Activated T-helper 1 cell treated with anti-CD3 and anti-CD28 coated beads, Interleukin-12 subunit alpha, Interleukin-12 subunit beta, Interleukin-2, Interleukin-4 antibody, amounts not matched to agents 30 ng/mL and 10 ng/mL and 1 ng/mL, durations not matched to agents 14 hours and 24 hours and 36 hours (primary cell): ENCODE measurements at regions not wholly inside any gene's neighbourhood (a gene's known extent, or its start where the extent isn't known, plus 50 kb on each side); places are given as distances from the start of the nearest gene placed in this dataset.

Source experiments
- DNase-seq: peaks from one replicate; pipeline ENCODE4 v3.0.0; 2021; ENCODE audit warnings: low spot score
- H3K27ac Mint-ChIP-seq: one replicate; pipeline ENCODE4 v1.8.0; 2021; ENCODE audit warnings: mild to moderate bottlenecking, mixed read lengths
- H3K27me3 Mint-ChIP-seq: one replicate; pipeline ENCODE4 v1.8.0; 2022; ENCODE audit warnings: mild to moderate bottlenecking, moderate library complexity, mixed read lengths; ENCODE audit not compliant: insufficient read depth
- H3K36me3 Mint-ChIP-seq: one replicate; pipeline ENCODE4 v1.8.0; 2021; ENCODE audit warnings: low read depth, mixed read lengths
- H3K4me1 Mint-ChIP-seq: one replicate; pipeline ENCODE4 v1.8.0; 2021; ENCODE audit warnings: low read depth, mixed read lengths
- H3K4me3 Mint-ChIP-seq: one replicate; pipeline ENCODE4 v1.8.0; 2021; ENCODE audit warnings: mild to moderate bottlenecking, moderate library complexity, mixed read lengths
- H3K9me3 Mint-ChIP-seq: one replicate; pipeline ENCODE4 v1.8.0; 2021; ENCODE audit warnings: mixed read lengths
- intact Hi-C: fragments of 100-400 bp; cut with micrococcal nuclease; formaldehyde crosslinking; loops from one replicate; pipeline ENCODE4 v1.15.1; 2024

- H3K4me3 Mint-ChIP-seq: no peak overlapping the region
- H3K9me3 Mint-ChIP-seq: no peaks in the 10 kb centered on the region
- no peak for DNase-seq
- intact Hi-C loops: no loop called here
- no peak overlapping the region for H3K27ac Mint-ChIP-seq
- H3K36me3 Mint-ChIP-seq: no peaks in the 10 kb centered on the region
- peaks cover 2% of the 10 kb centered on the region for H3K27me3 Mint-ChIP-seq
- no peaks in the 10 kb centered on the region for H3K4me1 Mint-ChIP-seq
Measured at GRCh38 chr6:119980802-119981201, 631.2 kb upstream of the MAN1A1 start.

DNA sequence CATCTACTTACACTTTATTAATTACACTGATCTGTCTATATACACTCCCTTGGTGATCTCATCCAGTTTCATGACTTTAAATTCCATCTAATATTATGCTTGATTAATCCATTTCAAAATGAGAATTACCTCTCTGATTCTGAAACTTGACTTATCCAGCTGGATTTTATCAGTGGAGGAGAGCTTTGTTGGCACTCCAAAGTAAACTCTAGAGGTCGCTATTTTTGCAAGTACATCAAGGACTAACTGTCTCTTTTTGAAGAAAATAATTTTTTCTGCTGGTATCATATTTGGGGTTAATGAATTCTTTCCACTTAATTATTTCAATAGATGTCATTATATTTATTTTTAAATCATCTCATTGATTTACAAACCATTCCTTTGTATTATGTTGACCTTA is 630.3 kb upstream of the MAN1A1 start:
- peaks cover 2% of the 10 kb centered on the region for H3K27me3 Mint-ChIP-seq
- H3K4me1 Mint-ChIP-seq: no peaks in the 10 kb centered on the region
- no peak overlapping the region for H3K4me3 Mint-ChIP-seq
- no peaks in the 10 kb centered on the region for H3K9me3 Mint-ChIP-seq
- H3K27ac Mint-ChIP-seq: no peak overlapping the region
- intact Hi-C loops: loop anchor here (5.0 to 10.0 kb wide), 3 partner anchors 238 to 835 kb away; no protein-coding TSS in a partner anchor
- DNase-seq: no peak
- no peaks in the 10 kb centered on the region for H3K36me3 Mint-ChIP-seq

DNA sequence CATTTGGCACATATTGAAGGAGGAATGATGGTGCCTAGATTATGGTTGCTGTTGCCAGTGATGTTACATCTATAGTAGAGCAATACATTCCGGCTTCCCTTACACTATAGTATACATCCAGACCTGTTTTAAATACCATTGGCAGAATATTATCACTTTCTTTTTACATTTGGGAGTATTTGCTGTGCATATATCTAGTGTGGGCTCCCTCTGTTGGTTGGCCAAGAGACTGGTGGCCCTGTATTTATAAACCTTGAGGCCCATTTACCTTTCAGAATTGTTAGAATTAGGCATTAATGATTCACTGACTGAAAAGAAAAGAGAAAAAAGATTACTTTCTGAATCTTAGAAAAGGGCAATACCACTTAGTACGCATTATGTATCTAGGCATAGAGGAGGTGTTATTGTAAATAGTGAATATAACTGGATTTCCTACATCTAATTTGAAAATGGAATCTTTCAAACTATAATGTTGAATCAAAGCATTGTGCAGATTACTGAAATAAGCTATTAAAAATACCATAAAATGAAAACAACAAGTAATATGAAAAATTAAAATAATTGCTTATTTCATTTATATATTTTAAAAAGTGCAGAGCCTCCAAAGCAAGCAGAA is 628.8 kb upstream of the MAN1A1 start:
- DNase-seq: no peak
- Mint-ChIP-seq H3K27me3 (peaks cover 2% of the 10 kb centered on the region), H3K36me3 (no peaks in the 10 kb centered on the region), H3K9me3 (no peaks in the 10 kb centered on the region), H3K27ac (no peak overlapping the region), H3K4me3 (no peak overlapping the region), H3K4me1 (no peaks in the 10 kb centered on the region)
- intact Hi-C loops: loop anchor here (5.0 to 10.0 kb wide), 3 partner anchors 236 to 834 kb away; no protein-coding TSS in a partner anchor

DNA sequence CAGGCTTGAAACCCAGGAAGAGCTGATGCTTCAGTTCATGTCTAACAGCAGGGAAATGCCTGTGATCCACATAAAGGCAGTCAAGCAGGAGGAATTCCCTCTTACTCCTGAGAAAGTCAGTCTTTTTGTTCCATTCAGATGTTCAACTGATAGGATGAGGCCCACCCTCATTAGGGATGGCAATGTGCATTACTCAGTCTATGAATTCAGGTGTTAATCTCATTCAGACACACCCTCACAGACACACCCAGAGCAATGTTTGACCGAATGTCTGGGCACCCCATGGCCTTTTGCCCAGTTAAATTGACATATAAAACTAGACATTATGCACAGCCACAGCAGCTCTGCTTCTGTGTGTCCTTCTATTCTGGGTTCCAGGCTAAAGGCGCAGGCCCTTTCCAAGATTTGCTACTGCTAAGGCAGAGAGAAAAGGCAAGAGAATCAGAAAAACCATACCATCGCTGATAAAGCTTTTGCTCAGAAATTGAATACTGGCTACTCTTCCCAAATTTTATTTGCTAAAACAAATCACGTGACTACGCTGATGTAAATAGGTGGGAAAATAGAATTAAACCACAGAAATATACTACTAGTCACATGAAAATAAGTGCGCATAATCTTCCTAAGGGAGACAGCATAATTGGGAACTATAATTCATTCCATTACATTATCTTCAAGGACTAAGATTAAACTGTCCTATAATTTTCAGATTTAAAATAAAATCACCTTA is 625.0 kb upstream of the MAN1A1 start:
- peaks cover 2% of the 10 kb centered on the region for H3K27me3 Mint-ChIP-seq
- no peaks in the 10 kb centered on the region for H3K9me3 Mint-ChIP-seq
- no peak overlapping the region for H3K4me3 Mint-ChIP-seq
- intact Hi-C loops: loop anchor here (5.0 to 10.0 kb wide), 3 partner anchors 232 to 830 kb away; no protein-coding TSS in a partner anchor
- no peaks in the 10 kb centered on the region for H3K36me3 Mint-ChIP-seq
- no peak overlapping the region for H3K27ac Mint-ChIP-seq
- H3K4me1 Mint-ChIP-seq: no peaks in the 10 kb centered on the region
- no peak for DNase-seq

- intact Hi-C loops: no loop called here
- no peaks in the 10 kb centered on the region for H3K36me3 Mint-ChIP-seq
- H3K9me3 Mint-ChIP-seq: no peaks in the 10 kb centered on the region
- no peaks in the 10 kb centered on the region for H3K27me3 Mint-ChIP-seq
- no peak overlapping the region for H3K4me3 Mint-ChIP-seq
- DNase-seq: no peak
- H3K27ac Mint-ChIP-seq: no peak overlapping the region
- H3K4me1 Mint-ChIP-seq: no peaks in the 10 kb centered on the region
Measured at GRCh38 chr6:119966484-119966883, 616.9 kb upstream of the MAN1A1 start.

- Mint-ChIP-seq H3K27ac (no peak overlapping the region), H3K4me3 (no peak overlapping the region), H3K9me3 (no peaks in the 10 kb centered on the region), H3K27me3 (no peaks in the 10 kb centered on the region), H3K4me1 (no peaks in the 10 kb centered on the region), H3K36me3 (no peaks in the 10 kb centered on the region)
- DNase-seq: no peak
- intact Hi-C loops: no loop called here
Measured at GRCh38 chr6:119965900-119966299, 616.3 kb upstream of the MAN1A1 start.

GRCh38 chr6:119965008-119965407 is 615.4 kb upstream of the MAN1A1 start:
- no peak overlapping the region for H3K4me3 Mint-ChIP-seq
- no peak overlapping the region for H3K27ac Mint-ChIP-seq
- no peak for DNase-seq
- no peaks in the 10 kb centered on the region for H3K36me3 Mint-ChIP-seq
- no peaks in the 10 kb centered on the region for H3K4me1 Mint-ChIP-seq
- no peaks in the 10 kb centered on the region for H3K9me3 Mint-ChIP-seq
- intact Hi-C loops: no loop called here
- H3K27me3 Mint-ChIP-seq: no peaks in the 10 kb centered on the region

DNA sequence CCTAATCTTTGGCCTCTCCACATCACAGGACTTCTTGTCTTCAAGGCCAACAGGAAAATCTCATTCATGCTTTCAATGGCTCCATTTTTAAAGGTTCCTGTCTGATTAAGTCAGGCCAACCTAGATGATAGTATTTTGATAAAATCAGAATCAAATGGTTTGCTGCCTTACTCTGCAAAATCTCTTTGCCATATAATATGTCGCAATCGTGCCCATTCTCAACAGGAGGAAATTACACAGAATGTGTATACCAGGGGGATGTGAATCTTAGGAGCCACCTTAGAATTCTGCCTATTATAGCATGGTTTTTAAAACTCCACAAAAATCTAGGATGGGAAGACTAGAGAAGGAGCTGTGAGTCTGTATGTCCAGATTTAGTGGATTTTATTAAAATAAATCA is 612.9 kb upstream of the MAN1A1 start:
- no peaks in the 10 kb centered on the region for H3K4me1 Mint-ChIP-seq
- no peak overlapping the region for H3K4me3 Mint-ChIP-seq
- no peaks in the 10 kb centered on the region for H3K9me3 Mint-ChIP-seq
- intact Hi-C loops: no loop called here
- no peaks in the 10 kb centered on the region for H3K36me3 Mint-ChIP-seq
- no peaks in the 10 kb centered on the region for H3K27me3 Mint-ChIP-seq
- no peak overlapping the region for H3K27ac Mint-ChIP-seq
- DNase-seq: no peak

- H3K36me3 Mint-ChIP-seq: no peaks in the 10 kb centered on the region
- H3K27me3 Mint-ChIP-seq: no peaks in the 10 kb centered on the region
Measured at GRCh38 chr6:119961450-119961849, 611.9 kb upstream of the MAN1A1 start.

DNA sequence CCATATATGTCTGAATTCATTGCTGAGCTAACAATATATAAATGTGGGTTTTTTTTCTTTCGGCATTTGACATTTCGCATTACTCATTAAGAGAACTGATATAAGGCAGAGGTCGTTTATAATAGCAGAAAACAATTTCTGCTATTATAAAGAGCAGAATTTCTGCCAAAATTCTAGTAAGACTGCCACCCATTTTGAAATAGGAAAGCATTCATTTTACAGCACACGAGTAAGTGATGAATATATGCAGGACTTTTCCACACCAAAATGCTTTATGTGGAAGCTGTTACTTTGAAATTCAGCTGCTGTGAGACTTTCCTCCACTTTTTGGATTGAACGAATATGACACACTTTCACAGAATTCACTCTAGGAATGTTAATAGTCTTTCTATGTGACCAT is 610.9 kb upstream of the MAN1A1 start:
- Mint-ChIP-seq H3K4me1 (no peaks in the 10 kb centered on the region), H3K4me3 (no peak overlapping the region), H3K27ac (no peak overlapping the region), H3K36me3 (no peaks in the 10 kb centered on the region), H3K27me3 (peaks cover 2% of the 10 kb centered on the region), H3K9me3 (no peaks in the 10 kb centered on the region)
- intact Hi-C loops: no loop called here
- DNase-seq: no peak

More at GRCh38 chr6:119961450-119961849, 611.9 kb upstream of the MAN1A1 start:
- Mint-ChIP-seq H3K4me3 (no peak overlapping the region), H3K27ac (no peak overlapping the region), H3K4me1 (no peaks in the 10 kb centered on the region), H3K9me3 (no peaks in the 10 kb centered on the region)
- intact Hi-C loops: no loop called here
- no peak for DNase-seq

- DNase-seq: no peak
- no peaks in the 10 kb centered on the region for H3K9me3 Mint-ChIP-seq
- H3K27me3 Mint-ChIP-seq: peaks cover 2% of the 10 kb centered on the region
- H3K27ac Mint-ChIP-seq: no peak overlapping the region
- no peaks in the 10 kb centered on the region for H3K36me3 Mint-ChIP-seq
- no peak overlapping the region for H3K4me3 Mint-ChIP-seq
- no peaks in the 10 kb centered on the region for H3K4me1 Mint-ChIP-seq
- intact Hi-C loops: no loop called here
Measured at GRCh38 chr6:119960036-119960435, 610.5 kb upstream of the MAN1A1 start.

DNA sequence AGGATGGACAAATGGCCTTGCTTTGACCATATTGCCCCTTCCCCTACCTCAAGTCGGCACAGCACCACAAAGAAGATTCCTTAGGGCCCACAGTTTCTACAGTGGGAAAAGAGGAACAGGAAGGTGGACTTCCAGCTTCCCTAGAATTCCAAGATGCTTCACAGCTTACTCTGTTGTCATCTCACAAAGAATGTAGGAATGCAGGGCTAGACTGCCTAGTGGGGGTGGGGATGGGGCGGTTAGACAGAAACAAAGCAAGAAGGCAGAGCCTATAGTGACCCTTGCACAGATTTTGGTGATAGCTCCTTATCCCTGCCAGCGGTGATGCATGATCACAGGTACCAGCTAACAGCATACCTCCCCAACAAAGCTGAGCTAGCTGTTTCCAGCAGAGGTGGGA is 607.6 kb upstream of the MAN1A1 start:
- DNase-seq: no peak
- H3K4me3 Mint-ChIP-seq: no peak overlapping the region
- no peak overlapping the region for H3K27ac Mint-ChIP-seq
- H3K9me3 Mint-ChIP-seq: no peaks in the 10 kb centered on the region
- intact Hi-C loops: no loop called here
- no peaks in the 10 kb centered on the region for H3K4me1 Mint-ChIP-seq
- H3K27me3 Mint-ChIP-seq: peaks cover 2% of the 10 kb centered on the region
- H3K36me3 Mint-ChIP-seq: no peaks in the 10 kb centered on the region

DNA sequence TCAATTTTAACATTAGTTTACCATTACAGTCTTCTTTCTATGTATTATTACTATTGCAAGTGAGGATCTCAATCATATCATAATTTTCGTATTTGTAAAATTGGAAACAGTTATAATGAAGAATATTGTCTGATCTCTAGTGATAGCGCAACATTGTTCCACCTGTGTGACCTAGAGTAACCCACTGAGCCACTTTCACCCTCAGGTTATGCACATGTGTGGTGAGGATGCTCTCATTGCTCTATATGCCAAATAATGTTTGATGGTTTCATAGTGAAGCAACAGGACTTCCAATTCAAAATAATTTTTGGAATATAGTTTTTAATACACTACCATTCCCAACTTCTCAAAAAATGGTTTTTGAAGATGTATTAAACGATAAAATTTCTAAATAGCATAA is 603.1 kb upstream of the MAN1A1 start:
- intact Hi-C loops: no loop called here
- Mint-ChIP-seq H3K36me3 (no peaks in the 10 kb centered on the region), H3K4me1 (no peaks in the 10 kb centered on the region), H3K27ac (no peak overlapping the region), H3K27me3 (peaks cover 2% of the 10 kb centered on the region), H3K9me3 (no peaks in the 10 kb centered on the region), H3K4me3 (no peak overlapping the region)
- no peak for DNase-seq
